ENCODE measurements at regions not wholly inside any gene's neighbourhood (a gene's known extent, or its start where the extent isn't known, plus 50 kb on each side); places are given as distances from the start of the nearest gene placed in this dataset.

- no peaks in the 10 kb centered on the region for H4K20me1 ChIP-seq (ENCODE audit: insufficient read depth, low read length)
- H3K27me3 ChIP-seq (ENCODE audit: control insufficient read depth in 1 of 2, insufficient read depth in 2 of 2, low read length in 2 of 2): peaks cover 0 to 14% of the 10 kb centered on the region in 2 experiments; a peak in 2 of 5 replicates
- no peak for ATAC-seq
- no peaks in the 10 kb centered on the region for H3K79me2 ChIP-seq (ENCODE audit: insufficient read depth, low read length)
- no peak overlapping the region for H3K4me2 ChIP-seq (ENCODE audit: low read depth, low read length)
- no peak for DNase-seq (ENCODE audit: low spot score)
- H3K4me1 ChIP-seq (ENCODE audit: insufficient read depth, low read length): no peaks in the 10 kb centered on the region
- no peaks in the 10 kb centered on the region for H3K9me3 ChIP-seq (ENCODE audit: low read length)
- ChIA-PET POLR2A (no interaction called here), CTCF (ENCODE audit: low intra/inter-chr PET ratio, low total read pairs) (no interaction called here)
- H3K4me3 ChIP-seq (replicated peaks in 1 of 3; ENCODE audit: insufficient read depth in 1 of 3, low read depth in 2 of 3, low read length in 3 of 3): no peak overlapping the region
- FAIRE-seq: no peak
- in situ Hi-C loops (cut with HindIII; ENCODE audit: extremely low pct_ligation_motif_present, low pct_unique_long_range_greater_than_20kb) (no loop called here), intact Hi-C loops (cut with micrococcal nuclease; ENCODE audit: unreplicated experiment) (no loop called here)
- H2AFZ ChIP-seq (ENCODE audit: low read length): no peak overlapping the region
- no peak overlapping the region for H3K9ac ChIP-seq (ENCODE audit: insufficient read depth, low read depth, low read length)
- TF ChIP-seq U2AF2 (IDR thresholded peaks at IDR 0.05; ENCODE audit: low read depth, low read length): no peak
- TF ChIP-seq GTF3A (CRISPR knock-in tag; conservative IDR thresholded peaks at IDR 0.05): no peak
- TF ChIP-seq ZZZ3 (CRISPR knock-in tag; IDR thresholded peaks at IDR 0.05; ENCODE audit: borderline replicate concordance): no peak
- TF ChIP-seq, protein P1, sequence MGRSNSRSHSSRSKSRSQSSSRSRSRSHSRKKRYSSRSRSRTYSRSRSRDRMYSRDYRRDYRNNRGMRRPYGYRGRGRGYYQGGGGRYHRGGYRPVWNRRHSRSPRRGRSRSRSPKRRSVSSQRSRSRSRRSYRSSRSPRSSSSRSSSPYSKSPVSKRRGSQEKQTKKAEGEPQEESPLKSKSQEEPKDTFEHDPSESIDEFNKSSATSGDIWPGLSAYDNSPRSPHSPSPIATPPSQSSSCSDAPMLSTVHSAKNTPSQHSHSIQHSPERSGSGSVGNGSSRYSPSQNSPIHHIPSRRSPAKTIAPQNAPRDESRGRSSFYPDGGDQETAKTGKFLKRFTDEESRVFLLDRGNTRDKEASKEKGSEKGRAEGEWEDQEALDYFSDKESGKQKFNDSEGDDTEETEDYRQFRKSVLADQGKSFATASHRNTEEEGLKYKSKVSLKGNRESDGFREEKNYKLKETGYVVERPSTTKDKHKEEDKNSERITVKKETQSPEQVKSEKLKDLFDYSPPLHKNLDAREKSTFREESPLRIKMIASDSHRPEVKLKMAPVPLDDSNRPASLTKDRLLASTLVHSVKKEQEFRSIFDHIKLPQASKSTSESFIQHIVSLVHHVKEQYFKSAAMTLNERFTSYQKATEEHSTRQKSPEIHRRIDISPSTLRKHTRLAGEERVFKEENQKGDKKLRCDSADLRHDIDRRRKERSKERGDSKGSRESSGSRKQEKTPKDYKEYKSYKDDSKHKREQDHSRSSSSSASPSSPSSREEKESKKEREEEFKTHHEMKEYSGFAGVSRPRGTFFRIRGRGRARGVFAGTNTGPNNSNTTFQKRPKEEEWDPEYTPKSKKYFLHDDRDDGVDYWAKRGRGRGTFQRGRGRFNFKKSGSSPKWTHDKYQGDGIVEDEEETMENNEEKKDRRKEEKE (IDR thresholded peaks at IDR 0.05): no peak
- no peak for TF ChIP-seq ZNF83 (CRISPR knock-in tag; IDR thresholded peaks at IDR 0.05; ENCODE audit: borderline replicate concordance)
- TF ChIP-seq TRIM24 (CRISPR knock-in tag; IDR thresholded peaks at IDR 0.05): no peak
- H3K36me3 ChIP-seq (replicated peaks in 1 of 2; ENCODE audit: control insufficient read depth in 1 of 2, insufficient read depth in 2 of 2, low read length in 2 of 2): no peaks in the 10 kb centered on the region
- H3K27ac ChIP-seq (ENCODE audit: extremely low read length, insufficient read depth, low read length): no peak overlapping the region
- BruUV-seq (replicated peaks): no TSS peak
- WGBS (ENCODE audit: low lambda C conversion rate): 58% methylated on average over 2 of the region's 2 CpGs
Observed at GRCh38 chr10:31190488-31190887, 128.5 kb upstream of the ZEB1 start.

DNA sequence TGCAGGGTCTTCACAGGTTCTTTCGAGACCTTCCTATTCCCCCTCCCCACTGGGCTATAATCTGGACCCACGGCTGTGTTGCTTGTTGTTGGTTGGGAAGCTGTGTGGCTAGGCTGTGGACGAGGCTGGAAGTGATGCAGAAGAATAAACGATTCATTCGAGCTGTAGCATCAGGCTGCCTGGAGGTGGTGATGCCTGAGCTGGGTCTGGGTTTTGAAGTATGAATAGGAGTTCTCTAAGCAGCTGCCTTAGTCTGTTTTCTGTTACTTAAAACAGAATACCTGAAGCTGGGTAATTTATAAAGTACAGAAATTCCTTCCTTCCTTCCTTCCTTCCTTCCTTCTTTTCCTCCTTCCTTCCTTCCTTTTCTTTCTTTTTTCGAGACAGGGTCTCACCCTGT, 126.5 kb upstream of the ZEB1 start:
- H3K79me2 ChIP-seq (ENCODE audit: insufficient read depth, low read length): no peaks in the 10 kb centered on the region
- no peak overlapping the region for H3K27ac ChIP-seq (ENCODE audit: extremely low read length, insufficient read depth, low read length)
- peaks cover 0 to 14% of the 10 kb centered on the region in 2 experiments; a peak in 2 of 5 replicates for H3K27me3 ChIP-seq (ENCODE audit: control insufficient read depth in 1 of 2, insufficient read depth in 2 of 2, low read length in 2 of 2)
- ATAC-seq: no peak
- 4% methylated on average over 6 of the region's 6 CpGs for WGBS (ENCODE audit: low lambda C conversion rate)
- POLR2A ChIA-PET: no interaction called here
- intact Hi-C loops (cut with micrococcal nuclease; ENCODE audit: unreplicated experiment) (no loop called here), in situ Hi-C loops (cut with HindIII; ENCODE audit: extremely low pct_ligation_motif_present, low pct_unique_long_range_greater_than_20kb) (no loop called here)
- H2AFZ ChIP-seq (ENCODE audit: low read length): no peak overlapping the region
- no peaks in the 10 kb centered on the region for H4K20me1 ChIP-seq (ENCODE audit: insufficient read depth, low read length)
- DNase-seq (ENCODE audit: low spot score): no peak
- H3K4me2 ChIP-seq (ENCODE audit: low read depth, low read length): no peak overlapping the region
- FAIRE-seq: no peak
- no peak overlapping the region for H3K9ac ChIP-seq (ENCODE audit: insufficient read depth, low read depth, low read length)
- H3K36me3 ChIP-seq (replicated peaks in 1 of 2; ENCODE audit: control insufficient read depth in 1 of 2, insufficient read depth in 2 of 2, low read length in 2 of 2): no peaks in the 10 kb centered on the region
- BruUV-seq (replicated peaks): no TSS peak
- no peak overlapping the region for H3K4me3 ChIP-seq (replicated peaks in 1 of 3; ENCODE audit: insufficient read depth in 1 of 3, low read depth in 2 of 3, low read length in 3 of 3)
- CTCF ChIA-PET (ENCODE audit: low intra/inter-chr PET ratio, low total read pairs): no interaction called here
- H3K4me1 ChIP-seq (ENCODE audit: insufficient read depth, low read length): no peaks in the 10 kb centered on the region
- no peaks in the 10 kb centered on the region for H3K9me3 ChIP-seq (ENCODE audit: low read length)
- TF ChIP-seq ZBTB42 (CRISPR knock-in tag; IDR thresholded peaks at IDR 0.05) (no peak), SIX1 (CRISPR knock-in tag; IDR thresholded peaks at IDR 0.05; ENCODE audit: borderline replicate concordance) (no peak), HIVEP1 (CRISPR knock-in tag; IDR thresholded peaks at IDR 0.05) (no peak), MLXIP (CRISPR knock-in tag; IDR thresholded peaks at IDR 0.05; ENCODE audit: borderline replicate concordance) (no peak), MIXL1 (CRISPR knock-in tag; IDR thresholded peaks at IDR 0.05) (no peak), PRPF4 (IDR thresholded peaks at IDR 0.05; ENCODE audit: low read depth, low read length, poor library complexity, severe bottlenecking) (no peak)
